CD14-positive monocyte (primary cell): ENCODE measurements at regions not wholly inside any gene's neighbourhood (a gene's known extent, or its start where the extent isn't known, plus 50 kb on each side); places are given as distances from the start of the nearest gene placed in this dataset.

Source experiments
- DNase-seq, 3 donors: peaks; one replicate each; pipeline ENCODE4 v3.0.0-alpha.2; 2011 to 2022
- H2AFZ ChIP-seq: 2 replicates; pipeline ENCODE4 v1.6.0; 2012; ENCODE audit warnings: mild to moderate bottlenecking, low read depth, low read length, inconsistent platforms; ENCODE audit not compliant: insufficient read depth, poor library complexity, severe bottlenecking
- H3K27ac ChIP-seq, 2 donors: 1 replicate in 1 of 2; 2 replicates in 1 of 2; pipeline ENCODE4 v1.5.1; 2012 to 2013; ENCODE audit warnings: low read length in 2 of 2, control low read depth in 1 of 2, inconsistent platforms in 1 of 2, low read depth in 1 of 2, mild to moderate bottlenecking in 1 of 2
- H3K27me3 ChIP-seq, 2 donors: one replicate each; pipeline versions ENCODE4 v1.6.0 to v1.6.1; 2011 to 2013; ENCODE audit warnings: low read length in 2 of 2; ENCODE audit not compliant: control insufficient read depth in 2 of 2, insufficient read depth in 2 of 2
- H3K36me3 ChIP-seq, 2 donors: replicated peaks in 1 of 2; 1 replicate in 1 of 2; 2 replicates in 1 of 2; pipeline versions ENCODE4 v1.5.1 to v1.6.1; 2012 to 2013; ENCODE audit warnings: low read length in 2 of 2, control low read depth in 1 of 2, inconsistent platforms in 1 of 2, mild to moderate bottlenecking in 1 of 2; ENCODE audit not compliant: insufficient read depth in 2 of 2, control insufficient read depth in 1 of 2
- H3K4me1 ChIP-seq, 2 donors: 1 replicate in 1 of 2; 2 replicates in 1 of 2; pipeline versions ENCODE4 v1.5.1 to v1.6.1; 2012 to 2013; ENCODE audit warnings: low read length in 2 of 2, control low read depth in 1 of 2, inconsistent platforms in 1 of 2, mild to moderate bottlenecking in 1 of 2, moderate library complexity in 1 of 2; ENCODE audit not compliant: insufficient read depth in 2 of 2, control insufficient read depth in 1 of 2
- H3K4me2 ChIP-seq: replicated peaks from 2 replicates; pipeline ENCODE3; 2012; ENCODE audit warnings: low read length, moderate library complexity, mild to moderate bottlenecking; ENCODE audit not compliant: poor library complexity, severe bottlenecking; ENCODE audit errors: extremely low read depth
- H3K4me3 ChIP-seq, 3 experiments: fragments of 200-600 bp in 1 of 3; sonication (generic) in 1 of 3; replicated peaks in 1 of 3; 1 replicate in 2 of 3; 2 replicates in 1 of 3; pipeline ENCODE4 v1.5.1; 2011 to 2013; ENCODE audit warnings: low read length in 3 of 3, mild to moderate bottlenecking in 3 of 3, control low read depth in 2 of 3, low read depth in 2 of 3, inconsistent platforms in 1 of 3, moderate library complexity in 1 of 3
- H3K79me2 ChIP-seq: 2 replicates; pipeline ENCODE4 v1.6.0; 2012; ENCODE audit warnings: mild to moderate bottlenecking, control low read depth, inconsistent platforms, low read length, moderate library complexity; ENCODE audit not compliant: insufficient read depth
- H3K9ac ChIP-seq: 2 replicates; pipeline ENCODE4 v1.6.0; 2017; ENCODE audit warnings: low read length, mild to moderate bottlenecking; ENCODE audit not compliant: insufficient read depth, poor library complexity, severe bottlenecking
- H3K9me3 ChIP-seq, 2 donors: replicated peaks in 1 of 2; 1 replicate in 1 of 2; 2 replicates in 1 of 2; pipeline versions ENCODE4 v1.5.1 to v1.6.1; 2012 to 2013; ENCODE audit warnings: low read length in 2 of 2, control low read depth in 1 of 2; ENCODE audit not compliant: control insufficient read depth in 1 of 2, insufficient read depth in 1 of 2
- H4K20me1 ChIP-seq: 2 replicates; pipeline ENCODE4 v1.6.0; 2012; ENCODE audit warnings: mild to moderate bottlenecking, low read length, control low read depth, moderate library complexity; ENCODE audit not compliant: insufficient read depth
- H3K27ac Mint-ChIP-seq, 7 donors: one replicate each; pipeline ENCODE4 v1.8.0; 2020; ENCODE audit warnings: mild to moderate bottlenecking in 7 of 7, mixed read lengths in 7 of 7, moderate library complexity in 6 of 7, inconsistent platforms in 2 of 7
- H3K27me3 Mint-ChIP-seq, 3 donors: one replicate each; pipeline ENCODE4 v1.8.0; 2021 to 2022; ENCODE audit warnings: low read depth in 3 of 3, mild to moderate bottlenecking in 3 of 3, mixed read lengths in 3 of 3, moderate library complexity in 3 of 3, inconsistent platforms in 1 of 3
- H3K36me3 Mint-ChIP-seq, 2 donors: one replicate each; pipeline ENCODE4 v1.8.0; 2020; ENCODE audit warnings: mixed read lengths in 2 of 2, inconsistent platforms in 1 of 2, mild to moderate bottlenecking in 1 of 2
- H3K4me1 Mint-ChIP-seq: one replicate; pipeline ENCODE4 v1.8.0; 2020; ENCODE audit warnings: mild to moderate bottlenecking, mixed read lengths
- H3K4me3 Mint-ChIP-seq, 2 donors: one replicate each; pipeline ENCODE4 v1.8.0; 2020; ENCODE audit warnings: mild to moderate bottlenecking in 2 of 2, mixed read lengths in 2 of 2, moderate library complexity in 1 of 2
- H3K9me3 Mint-ChIP-seq, 7 donors: one replicate each; pipeline ENCODE4 v1.8.0; 2020 to 2022; ENCODE audit warnings: mixed read lengths in 7 of 7, mild to moderate bottlenecking in 6 of 7, moderate library complexity in 6 of 7, inconsistent platforms in 2 of 7
- CTCF ChIP-seq: fragments of 200-600 bp; IDR thresholded peaks from one replicate; pipeline ENCODE4 v1.8.0; 2022; ENCODE audit warnings: antibody characterized with exemption, mild to moderate bottlenecking
- WGBS: methylation state at CpG from one replicate; pipeline ENCODE4 v1.1.5; 2013; ENCODE audit warnings: missing lambda C conversion rate; ENCODE audit not compliant: insufficient coverage; 5-methylcytosine and 5-hydroxymethylcytosine counted together
- intact Hi-C, 2 donors: fragments of 100-400 bp; cut with micrococcal nuclease; formaldehyde crosslinking; loops; one replicate each; pipeline versions ENCODE4 v1.15.0 to v1.15.1; 2023

- H2AFZ ChIP-seq = no peak overlapping the region
- DNase-seq = no peak
- peaks cover 0 to 10% of the 10 kb centered on the region in 2 donors for H3K9me3 ChIP-seq
- 95% methylated on average over 8 of the region's 11 CpGs for WGBS
- H3K9me3 Mint-ChIP-seq = peaks cover 0 to 7% (median 2%) of the 10 kb centered on the region in 7 donors
- H3K79me2 ChIP-seq = no peaks in the 10 kb centered on the region
- no peak overlapping the region for H3K4me2 ChIP-seq
- peak overlapping the region in 1 of 2 donors; percentile 52 for H3K4me3 Mint-ChIP-seq
- H3K27me3 Mint-ChIP-seq = peaks cover 34 to 50% (median 35%) of the 10 kb centered on the region in 3 donors
- H3K27ac ChIP-seq = no peak overlapping the region
- H3K36me3 ChIP-seq = no peaks in the 10 kb centered on the region
- peaks cover 20 to 32% of the 10 kb centered on the region in 2 donors for H3K27me3 ChIP-seq
- H3K36me3 Mint-ChIP-seq = no peaks in the 10 kb centered on the region
- no peak overlapping the region for H3K4me3 ChIP-seq
- no peak overlapping the region for H3K9ac ChIP-seq
- intact Hi-C loops = no loop called here
- H3K27ac Mint-ChIP-seq = no peak overlapping the region
- no peaks in the 10 kb centered on the region for H4K20me1 ChIP-seq
- H3K4me1 ChIP-seq = no peaks in the 10 kb centered on the region
- TF ChIP-seq CTCF = no peak
- H3K4me1 Mint-ChIP-seq = no peaks in the 10 kb centered on the region
Measured at GRCh38 chr16:86879268-86879667, 300.9 kb downstream of the FOXL1 start.

GRCh38 chr16:86880316-86881117 lies 302.2 kb downstream of the FOXL1 start:
- Mint-ChIP-seq H3K9me3 (peaks cover 0 to 7% (median 2%) of the 10 kb centered on the region in 7 donors), H3K4me1 (no peaks in the 10 kb centered on the region), H3K27me3 (peaks cover 36 to 50% (median 37%) of the 10 kb centered on the region in 3 donors), H3K4me3 (peak overlapping the region in 1 of 2 donors; percentile 59), H3K36me3 (no peaks in the 10 kb centered on the region), H3K27ac (no peak overlapping the region)
- no peaks in the 10 kb centered on the region for H3K79me2 ChIP-seq
- no peak overlapping the region for H3K4me3 ChIP-seq
- no peak overlapping the region for H3K4me2 ChIP-seq
- no peak for TF ChIP-seq CTCF
- H3K27me3 ChIP-seq = peaks cover 20 to 32% of the 10 kb centered on the region in 2 donors
- no peak overlapping the region for H2AFZ ChIP-seq
- H3K4me1 ChIP-seq = no peaks in the 10 kb centered on the region
- H3K9ac ChIP-seq = no peak overlapping the region
- no peaks in the 10 kb centered on the region for H3K36me3 ChIP-seq
- no peak for DNase-seq
- intact Hi-C loops = no loop called here
- no peaks in the 10 kb centered on the region for H4K20me1 ChIP-seq
- H3K27ac ChIP-seq = no peak overlapping the region
- WGBS = 85% methylated on average over 11 of the region's 14 CpGs
- peaks cover 0 to 10% of the 10 kb centered on the region in 2 donors for H3K9me3 ChIP-seq
